ENCODE measurements at regions not wholly inside any gene's neighbourhood (a gene's known extent, or its start where the extent isn't known, plus 50 kb on each side); places are given as distances from the start of the nearest gene placed in this dataset.

DNA sequence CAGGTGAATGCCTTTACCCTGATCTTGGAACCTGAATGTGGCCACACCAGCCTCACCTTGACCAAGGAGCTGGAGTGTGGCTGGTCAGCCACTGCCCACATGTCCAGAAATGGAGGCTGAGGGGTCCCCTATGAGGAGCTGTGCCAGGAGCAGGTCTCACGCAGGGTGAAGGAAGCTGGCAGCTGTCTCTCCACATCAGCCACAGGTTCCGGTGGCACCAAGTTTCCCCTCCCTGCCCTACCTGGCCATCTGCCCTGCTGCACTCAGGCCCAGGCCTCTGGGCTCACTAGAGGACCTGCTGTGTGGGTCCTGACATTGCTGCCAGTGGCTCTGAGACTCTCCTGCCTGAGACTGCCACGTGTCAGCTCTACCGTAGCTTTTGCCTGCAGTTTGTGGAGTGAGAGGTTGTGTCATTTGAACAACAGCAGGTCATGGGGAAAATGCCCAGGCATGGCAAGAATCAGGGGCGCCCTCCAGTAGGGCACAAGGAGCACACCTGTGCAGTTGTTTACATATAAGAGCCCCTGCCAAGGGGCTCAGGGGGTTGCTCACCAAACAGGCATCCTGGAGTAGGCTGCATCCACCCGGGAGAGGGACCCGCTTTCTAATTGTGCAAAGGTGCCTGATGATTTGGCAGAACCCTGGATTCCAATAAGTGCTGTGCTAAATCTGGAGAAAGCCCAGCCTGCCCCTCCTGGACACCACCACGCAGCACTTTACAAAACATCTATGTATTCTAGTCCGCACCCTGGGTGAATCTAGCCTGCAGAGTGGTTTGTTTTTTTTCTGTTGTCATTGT lies 258.5 kb upstream of the TLE3 start:
- no peak overlapping the region for H2AK9ac ChIP-seq (replicated peaks; ENCODE audit: low read depth, low read length, poor library complexity)
- no peaks in the 10 kb centered on the region for H3K9me1 ChIP-seq (ENCODE audit: insufficient read depth, low read length)
- DNase-seq (no peak), ATAC-seq (ENCODE audit: low read depth) (no peak)
- H3K56ac ChIP-seq (ENCODE audit: extremely low read depth, insufficient read depth, low read length): no peak overlapping the region
- no peak overlapping the region for H3K4me3 ChIP-seq (ENCODE audit: insufficient read depth, low read depth, low read length)
- dilution Hi-C loops (cut with HindIII; ENCODE audit: low sequenced_read_pairs, unreplicated experiment) (no loop called here), in situ Hi-C loops (cut with MboI; ENCODE audit: low sequenced_read_pairs) (no loop called here), intact Hi-C loops (cut with micrococcal nuclease) (no loop called here)
- H3K23ac ChIP-seq (ENCODE audit: low read depth, low read length): no peak overlapping the region
- no peak overlapping the region for H2AFZ ChIP-seq (replicated peaks; ENCODE audit: low read length, poor library complexity)
- POLR2A ChIA-PET (ENCODE audit: unreplicated experiment): no interaction called here
- no peaks in the 10 kb centered on the region for H3K79me1 ChIP-seq (ENCODE audit: low read depth in 1 of 2, low read length in 2 of 2)
- H4K5ac ChIP-seq (ENCODE audit: low read depth, low read length): no peak overlapping the region
- H3K9ac ChIP-seq (ENCODE audit: low read depth, low read length): no peak overlapping the region
- no peak overlapping the region for H4K8ac ChIP-seq (ENCODE audit: low read depth in 2 of 2, low read length in 2 of 2)
- no peak overlapping the region for H3K4me2 ChIP-seq (ENCODE audit: low read depth, low read length)
- H2BK15ac ChIP-seq (ENCODE audit: low read depth, low read length): no peak overlapping the region
- H2BK20ac ChIP-seq (ENCODE audit: low read depth, low read length): no peak overlapping the region
- no peak overlapping the region for H4K91ac ChIP-seq (ENCODE audit: insufficient read depth, low read depth, low read length)
- CTCF ChIA-PET: no interaction called here
- H3K18ac ChIP-seq (ENCODE audit: low read depth, low read length): no peak overlapping the region
- no peaks in the 10 kb centered on the region for H3K4me1 ChIP-seq (ENCODE audit: control insufficient read depth, insufficient read depth, low read length)
- no peak overlapping the region for H3K14ac ChIP-seq (replicated peaks; ENCODE audit: low read depth, low read length)
- TF ChIP-seq CHD1 (IDR thresholded peaks at IDR 0.05; ENCODE audit: low read depth, low read length): no peak
- no peak for TF ChIP-seq RCOR1 (IDR thresholded peaks at IDR 0.05; ENCODE audit: insufficient replicate concordance, low read length)
- no peak for TF ChIP-seq MXI1 (IDR thresholded peaks at IDR 0.05; ENCODE audit: borderline replicate concordance, low read depth, low read length)
- H3K27me3 ChIP-seq (ENCODE audit: control insufficient read depth, insufficient read depth, low read length): peaks cover 64% of the 10 kb centered on the region
- H4K20me1 ChIP-seq (ENCODE audit: insufficient read depth, low read length): no peaks in the 10 kb centered on the region
- no peaks in the 10 kb centered on the region for H3K36me3 ChIP-seq (ENCODE audit: control insufficient read depth, insufficient read depth, low read length)
- no peak overlapping the region for H3K27ac ChIP-seq (ENCODE audit: insufficient read depth, low read length)
- no peaks in the 10 kb centered on the region; the same call in 1 of the 2 replicates for H3K9me3 ChIP-seq (ENCODE audit: control insufficient read depth, insufficient read depth, low read length)
- H3K4ac ChIP-seq (ENCODE audit: low read depth, low read length): no peak overlapping the region
- no TSS peak for BruUV-seq (replicated peaks)
- H2BK5ac ChIP-seq (ENCODE audit: low read depth, low read length, poor library complexity, severe bottlenecking): no peak overlapping the region
- no peak overlapping the region for H2AK5ac ChIP-seq (ENCODE audit: low read depth, low read length)
- 90% methylated on average over 3 of the region's 9 CpGs; no CpG with 5 or more reads in 1 of the 2 experiments for WGBS, 2 experiments (ENCODE audit: extremely low coverage in 2 of 2, insufficient read length in 1 of 2)
- no peak overlapping the region for H2BK120ac ChIP-seq (ENCODE audit: low read depth, low read length)
